Heart left ventricle (tissue), 13 donors: ENCODE measurements at regions not wholly inside any gene's neighbourhood (a gene's known extent, or its start where the extent isn't known, plus 50 kb on each side); places are given as distances from the start of the nearest gene placed in this dataset.

ENCODE experiments used
- CTCF ChIP-seq, 12 donors: fragments of 200-600 bp; sonication (generic) in 4 of 12; IDR thresholded peaks; one replicate each; pipeline versions ENCODE4 v1.5.0 to v1.8.0; 2018 to 2022; ENCODE audit warnings: antibody characterized with exemption in 12 of 12, mild to moderate bottlenecking in 5 of 12
- POLR2A ChIP-seq, 2 donors: fragments of 450-650 bp; IDR thresholded peaks; one replicate each; pipeline ENCODE4 v1.6.1; 2017; ENCODE audit warnings: antibody characterized with exemption in 2 of 2, mild to moderate bottlenecking in 2 of 2, moderate library complexity in 2 of 2
- donor health status: ischemic (EF 13 %, LVEDD 7.1; RV severe dilation, severe dysfunction).
- donor health status: DM: no; HTN: yes; CAD: no.
- donor health status: DM: no; HTN: no; CAD: no.
- donor health status: ischemic (EF 25% LVEDD 6.9; RV normal size, moderate dysfunction).
- donor health status: ischemic (EF 25% LVEDD 5.7; RV mildly dilated, moderate dysfunction).
- donor health status: ischemic (EF 35%, LVEDD 5.7; RV mildly dilated, moderate dysfunction).
- donor health status: nonischemic (EF 11% LVEDD 7.7; RV severe dilation, severe dysfunction).
- donor health status: DM: yes; HTN: yes; CAD: no.
- donor health status: PGD.
- donor health status: ischemic (EF 29% LVEDD 5.4; RV normal size, mild dysfunction).
- donor health status: nonischemic (EF 23%, LVEDD 6.1; RV moderate dilation, normal function).

- no peak for TF ChIP-seq POLR2A (IDR thresholded peaks at IDR 0.05)
- TF ChIP-seq CTCF (IDR thresholded peaks at IDR 0.05) = no peak
Measured at GRCh38 chr4:31365006-31365690, 645.0 kb downstream of the PCDH7 start.
